ENCODE measurements at regions not wholly inside any gene's neighbourhood (a gene's known extent, or its start where the extent isn't known, plus 50 kb on each side); places are given as distances from the start of the nearest gene placed in this dataset.
"Not testable (repeated sequence)": the region's sequence is repeated elsewhere in the genome, so short reads cannot be mapped to it uniquely, and the experiment has no call there.

- DNase-seq (ENCODE audit: low read depth): not testable (repeated sequence)
Observed at GRCh38 chrX:141520750-141521149, 63.8 kb downstream of the SPANXA1 start.

GRCh38 chrX:141475788-141476187 lies 108.8 kb downstream of the SPANXA1 start:
- not testable (repeated sequence) for DNase-seq (ENCODE audit: low read depth)

- peak; percentile 0 for DNase-seq (ENCODE audit: low read depth)
Observed at GRCh38 chrX:141469469-141469868, 115.1 kb downstream of the SPANXA1 start.

- peak; percentile 18 for DNase-seq (ENCODE audit: low read depth)
Observed at GRCh38 chrX:141468940-141469339, 115.6 kb downstream of the SPANXA1 start.

GRCh38 chrX:141467442-141467841 lies 117.1 kb downstream of the SPANXA1 start:
- no peak for DNase-seq (ENCODE audit: low read depth)

- no peak for DNase-seq (ENCODE audit: low read depth)
Observed at GRCh38 chrX:141455103-141455502, 129.4 kb downstream of the SPANXA1 start.

- DNase-seq (ENCODE audit: low read depth): no peak
Observed at GRCh38 chrX:141443922-141444321, 140.6 kb downstream of the SPANXA1 start.

- peak; percentile 1 for DNase-seq (ENCODE audit: low read depth)
Observed at GRCh38 chrX:141439651-141440050, 144.9 kb downstream of the SPANXA1 start.

- no peak for DNase-seq (ENCODE audit: low read depth)
Observed at GRCh38 chrX:141415889-141416288, 168.6 kb downstream of the SPANXA1 start.

GRCh38 chrX:141405853-141406492 lies 163.7 kb upstream of the SPANXC start:
- no peak for DNase-seq (ENCODE audit: low read depth)

GRCh38 chrX:141405486-141405852 lies 163.2 kb upstream of the SPANXC start:
- DNase-seq (ENCODE audit: low read depth): no peak

GRCh38 chrX:141402897-141403610 lies 160.7 kb upstream of the SPANXC start:
- no peak for DNase-seq (ENCODE audit: low read depth)

- DNase-seq (ENCODE audit: low read depth): no peak
Observed at GRCh38 chrX:141396536-141396935, 154.2 kb upstream of the SPANXC start.

- no peak for DNase-seq (ENCODE audit: low read depth)
Observed at GRCh38 chrX:141375011-141375760, 132.9 kb upstream of the SPANXC start.

GRCh38 chrX:141341743-141342142 lies 99.4 kb upstream of the SPANXC start:
- DNase-seq (ENCODE audit: low read depth): no peak

GRCh38 chrX:141341341-141341740 lies 99.0 kb upstream of the SPANXC start:
- DNase-seq (ENCODE audit: low read depth): peak; percentile 26

- DNase-seq (ENCODE audit: low read depth): no peak
Observed at GRCh38 chrX:141320801-141321200, 78.5 kb upstream of the SPANXC start.

GRCh38 chrX:141314441-141314840 lies 72.1 kb upstream of the SPANXC start:
- DNase-seq (ENCODE audit: low read depth): no peak

- DNase-seq (ENCODE audit: low read depth): no peak
Observed at GRCh38 chrX:141301017-141301416, 58.7 kb upstream of the SPANXC start.

Measured in myocyte (in vitro differentiated cells).